ENCODE measurements at regions not wholly inside any gene's neighbourhood (a gene's known extent, or its start where the extent isn't known, plus 50 kb on each side); places are given as distances from the start of the nearest gene placed in this dataset.

GRCh38 chr2:83941886-83942285 is 517.2 kb downstream of the SUCLG1 start:
- Histone ChIP-seq H3K9me3 (ENCODE audit: insufficient read depth, low read depth, low read length) (no peaks in the 10 kb centered on the region), H3K9ac (ENCODE audit: low read depth, low read length) (no peak overlapping the region), H3K27me3 (ENCODE audit: insufficient read depth, low read length) (no peaks in the 10 kb centered on the region), H3K27ac (ENCODE audit: low read depth, low read length) (no peak overlapping the region), H3K4me1 (ENCODE audit: insufficient read depth, low read length) (peaks cover 20% of the 10 kb centered on the region), H3K4me3 (ENCODE audit: low read length) (no peak overlapping the region), H3K36me3 (ENCODE audit: insufficient read depth, low read length) (no peaks in the 10 kb centered on the region)
- 95% methylated on average over 5 of the region's 5 CpGs for WGBS

DNA sequence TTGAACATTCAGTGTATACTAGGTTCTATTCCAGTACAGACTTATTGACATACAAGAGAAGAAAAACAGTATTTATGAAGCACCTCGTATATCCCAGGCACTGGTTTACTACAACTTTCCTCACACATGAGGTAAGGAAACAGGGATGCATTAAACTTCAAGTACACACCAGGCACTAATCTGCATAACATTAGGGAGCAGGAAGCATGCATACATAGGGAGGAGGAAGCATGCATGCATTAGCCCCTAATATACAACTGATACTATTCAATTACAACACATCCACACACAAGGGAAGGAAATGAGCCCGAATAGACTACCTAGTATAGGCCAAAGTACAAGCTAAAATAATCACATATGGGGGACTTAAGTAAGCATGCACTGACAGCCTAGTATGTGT is 525.3 kb downstream of the SUCLG1 start:
- peaks cover 20% of the 10 kb centered on the region for H3K4me1 ChIP-seq (ENCODE audit: insufficient read depth, low read length)
- H3K27ac ChIP-seq (ENCODE audit: low read depth, low read length): no peak overlapping the region
- no peaks in the 10 kb centered on the region for H3K27me3 ChIP-seq (ENCODE audit: insufficient read depth, low read length)
- H3K36me3 ChIP-seq (ENCODE audit: insufficient read depth, low read length): no peaks in the 10 kb centered on the region
- no peak overlapping the region for H3K4me3 ChIP-seq (ENCODE audit: low read length)
- H3K9me3 ChIP-seq (ENCODE audit: insufficient read depth, low read depth, low read length): no peaks in the 10 kb centered on the region
- H3K9ac ChIP-seq (ENCODE audit: low read depth, low read length): no peak overlapping the region
- WGBS: 55% methylated on average over 1 of the region's 2 CpGs

GRCh38 chr2:83923531-83923930 is 535.5 kb downstream of the SUCLG1 start:
- 90% methylated on average over 2 of the region's 2 CpGs for WGBS
- H3K9me3 ChIP-seq (ENCODE audit: insufficient read depth, low read depth, low read length): 0 out of 2 replicates have a peak, but pooled peaks cover 3% of the 10 kb centered on the region
- H3K27ac ChIP-seq (ENCODE audit: low read depth, low read length): no peak overlapping the region
- no peaks in the 10 kb centered on the region for H3K4me1 ChIP-seq (ENCODE audit: insufficient read depth, low read length)
- H3K4me3 ChIP-seq (ENCODE audit: low read length): no peak overlapping the region
- H3K36me3 ChIP-seq (ENCODE audit: insufficient read depth, low read length): no peaks in the 10 kb centered on the region
- H3K27me3 ChIP-seq (ENCODE audit: insufficient read depth, low read length): no peaks in the 10 kb centered on the region
- H3K9ac ChIP-seq (ENCODE audit: low read depth, low read length): no peak overlapping the region

DNA sequence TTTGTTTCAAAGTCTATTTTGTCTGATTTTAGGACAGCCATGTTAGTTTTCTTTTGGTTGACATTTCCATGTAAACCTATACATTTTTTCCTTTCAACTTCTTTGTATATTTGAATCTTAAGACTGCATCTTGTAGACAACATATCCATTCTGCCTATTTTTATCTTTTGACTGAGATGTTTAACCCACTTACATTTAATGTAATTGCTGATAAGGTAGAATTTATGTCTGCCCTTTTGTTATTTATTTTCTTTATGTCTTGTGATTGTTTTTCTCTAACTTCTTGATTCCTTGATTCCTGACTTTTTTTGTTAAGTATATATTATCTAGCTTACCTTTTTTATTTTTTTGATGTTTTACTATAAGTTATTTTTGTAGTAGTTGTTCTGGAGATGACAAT is 542.5 kb downstream of the SUCLG1 start:
- Histone ChIP-seq H3K4me3 (ENCODE audit: low read length) (no peak overlapping the region), H3K36me3 (ENCODE audit: insufficient read depth, low read length) (no peaks in the 10 kb centered on the region)

GRCh38 chr2:83915381-83915780 is 543.7 kb downstream of the SUCLG1 start:
- Histone ChIP-seq H3K9me3 (ENCODE audit: insufficient read depth, low read depth, low read length) (0 out of 2 replicates have a peak, but pooled peaks cover 3% of the 10 kb centered on the region), H3K27me3 (ENCODE audit: insufficient read depth, low read length) (no peaks in the 10 kb centered on the region)

More for the DNA sequence above, 542.5 kb downstream of the SUCLG1 start:
- Histone ChIP-seq H3K27me3 (ENCODE audit: insufficient read depth, low read length) (no peaks in the 10 kb centered on the region), H3K4me1 (ENCODE audit: insufficient read depth, low read length) (no peaks in the 10 kb centered on the region), H3K9ac (ENCODE audit: low read depth, low read length) (no peak overlapping the region), H3K27ac (ENCODE audit: low read depth, low read length) (no peak overlapping the region), H3K9me3 (ENCODE audit: insufficient read depth, low read depth, low read length) (0 out of 2 replicates have a peak, but pooled peaks cover 5% of the 10 kb centered on the region)

DNA sequence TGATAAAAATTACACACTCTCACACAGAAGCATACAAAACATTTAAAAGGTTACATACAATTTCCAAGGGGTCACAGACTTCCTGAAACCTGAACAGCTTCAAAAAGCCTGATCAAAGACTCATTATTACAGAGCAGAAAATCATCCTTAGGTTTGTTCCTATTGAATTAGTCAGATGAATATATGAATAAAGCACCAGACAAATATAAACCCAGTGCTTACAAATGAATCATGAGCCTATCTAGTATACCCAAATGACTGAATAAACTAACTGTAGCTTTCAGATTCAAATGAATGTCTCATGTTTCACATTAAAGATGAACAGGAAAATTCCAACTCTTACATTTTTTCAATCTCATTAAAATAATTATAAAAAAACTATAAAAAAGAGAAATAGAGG is 550.3 kb downstream of the SUCLG1 start:
- Histone ChIP-seq H3K4me1 (ENCODE audit: insufficient read depth, low read length) (no peaks in the 10 kb centered on the region), H3K4me3 (ENCODE audit: low read length) (no peak overlapping the region), H3K36me3 (ENCODE audit: insufficient read depth, low read length) (no peaks in the 10 kb centered on the region), H3K27me3 (ENCODE audit: insufficient read depth, low read length) (no peaks in the 10 kb centered on the region), H3K9ac (ENCODE audit: low read depth, low read length) (no peak overlapping the region), H3K27ac (ENCODE audit: low read depth, low read length) (no peak overlapping the region), H3K9me3 (ENCODE audit: insufficient read depth, low read depth, low read length) (0 out of 2 replicates have a peak, but pooled peaks cover 4% of the 10 kb centered on the region)

More at GRCh38 chr2:83915381-83915780, 543.7 kb downstream of the SUCLG1 start:
- H3K27ac ChIP-seq (ENCODE audit: low read depth, low read length): no peak overlapping the region
- H3K9ac ChIP-seq (ENCODE audit: low read depth, low read length): no peak overlapping the region
- no peaks in the 10 kb centered on the region for H3K36me3 ChIP-seq (ENCODE audit: insufficient read depth, low read length)
- H3K4me1 ChIP-seq (ENCODE audit: insufficient read depth, low read length): no peaks in the 10 kb centered on the region
- no peak overlapping the region for H3K4me3 ChIP-seq (ENCODE audit: low read length)

- Histone ChIP-seq H3K4me1 (ENCODE audit: insufficient read depth, low read length) (no peaks in the 10 kb centered on the region), H3K9me3 (ENCODE audit: insufficient read depth, low read depth, low read length) (no peaks in the 10 kb centered on the region), H3K27ac (ENCODE audit: low read depth, low read length) (no peak overlapping the region), H3K9ac (ENCODE audit: low read depth, low read length) (no peak overlapping the region), H3K27me3 (ENCODE audit: insufficient read depth, low read length) (no peaks in the 10 kb centered on the region), H3K36me3 (ENCODE audit: insufficient read depth, low read length) (no peaks in the 10 kb centered on the region), H3K4me3 (ENCODE audit: low read length) (no peak overlapping the region)
- WGBS: 95% methylated on average over 3 of the region's 3 CpGs
Observed at GRCh38 chr2:83901317-83901716, 557.8 kb downstream of the SUCLG1 start.

DNA sequence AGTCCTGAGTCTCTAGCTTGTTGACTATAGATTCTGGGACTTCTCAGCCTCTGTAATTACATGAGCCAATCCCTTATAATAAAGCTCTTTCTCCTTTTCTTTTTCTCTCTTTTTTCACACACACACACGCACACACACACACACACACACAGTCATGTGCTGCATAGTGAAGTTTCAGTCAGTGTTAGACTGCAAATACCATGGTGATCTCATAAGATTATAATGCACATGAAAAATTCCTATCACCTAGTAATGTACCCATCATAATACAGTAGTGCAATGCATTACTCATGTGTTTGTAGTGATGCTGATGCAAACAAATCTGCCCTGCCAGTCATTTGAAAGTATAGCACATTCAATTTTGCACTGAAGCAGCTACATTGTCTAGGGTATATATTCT is 558.2 kb downstream of the SUCLG1 start:
- H3K27ac ChIP-seq (ENCODE audit: low read depth, low read length): no peak overlapping the region
- H3K9me3 ChIP-seq (ENCODE audit: insufficient read depth, low read depth, low read length): no peaks in the 10 kb centered on the region
- no peaks in the 10 kb centered on the region for H3K27me3 ChIP-seq (ENCODE audit: insufficient read depth, low read length)
- no peak overlapping the region for H3K9ac ChIP-seq (ENCODE audit: low read depth, low read length)
- WGBS: 90% methylated on average over 1 of the region's 1 CpG
- H3K36me3 ChIP-seq (ENCODE audit: insufficient read depth, low read length): no peaks in the 10 kb centered on the region
- no peak overlapping the region for H3K4me3 ChIP-seq (ENCODE audit: low read length)
- peaks cover 4% of the 10 kb centered on the region for H3K4me1 ChIP-seq (ENCODE audit: insufficient read depth, low read length)

DNA sequence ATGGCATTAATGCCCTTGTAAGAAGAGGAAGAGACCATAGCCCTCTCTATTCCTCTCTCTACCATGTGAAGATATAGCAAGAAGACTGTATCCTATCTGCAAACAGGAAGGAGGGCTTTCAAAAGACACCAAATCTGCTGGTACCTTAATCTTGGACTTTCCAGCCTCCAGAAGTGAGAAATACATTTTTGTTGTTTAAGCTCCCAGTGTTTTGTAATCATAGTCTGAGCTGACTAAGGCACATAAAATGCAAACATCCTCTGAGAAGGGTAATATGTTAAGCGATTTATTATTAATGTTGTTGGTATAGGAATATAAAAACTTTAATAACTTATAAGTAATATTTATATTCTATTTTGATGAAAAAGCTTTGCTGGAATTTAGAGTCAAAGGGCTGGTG is 559.8 kb downstream of the SUCLG1 start:
- no peaks in the 10 kb centered on the region for H3K9me3 ChIP-seq (ENCODE audit: insufficient read depth, low read depth, low read length)
- no peaks in the 10 kb centered on the region for H3K36me3 ChIP-seq (ENCODE audit: insufficient read depth, low read length)
- peaks cover 15% of the 10 kb centered on the region for H3K4me1 ChIP-seq (ENCODE audit: insufficient read depth, low read length)
- H3K4me3 ChIP-seq (ENCODE audit: low read length): no peak overlapping the region
- no CpG with 5 or more reads among the region's 1 CpG for WGBS
- H3K27me3 ChIP-seq (ENCODE audit: insufficient read depth, low read length): no peaks in the 10 kb centered on the region
- no peak overlapping the region for H3K9ac ChIP-seq (ENCODE audit: low read depth, low read length)
- no peak overlapping the region for H3K27ac ChIP-seq (ENCODE audit: low read depth, low read length)

DNA sequence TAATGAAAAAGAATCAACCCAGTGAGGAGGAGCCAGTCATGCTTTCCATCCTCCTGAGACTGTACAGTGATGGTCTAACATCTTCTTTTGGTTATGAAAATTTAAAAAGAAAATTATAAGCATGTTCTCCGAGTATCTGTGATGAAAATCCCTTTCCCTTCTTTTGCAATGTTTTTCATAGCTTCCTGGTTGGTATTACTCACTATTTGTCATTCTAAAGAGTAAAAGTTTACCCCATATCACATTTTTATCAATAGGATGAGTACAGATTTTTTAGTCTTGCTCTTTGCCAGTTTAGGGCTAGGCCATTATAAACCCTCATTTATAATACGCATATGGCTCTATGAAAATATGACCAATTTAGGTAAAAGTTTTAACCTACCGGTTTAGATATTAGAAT is 564.1 kb downstream of the SUCLG1 start:
- H3K9ac ChIP-seq (ENCODE audit: low read depth, low read length): no peak overlapping the region
- H3K27ac ChIP-seq (ENCODE audit: low read depth, low read length): no peak overlapping the region
- H3K36me3 ChIP-seq (ENCODE audit: insufficient read depth, low read length): no peaks in the 10 kb centered on the region
- no peaks in the 10 kb centered on the region for H3K9me3 ChIP-seq (ENCODE audit: insufficient read depth, low read depth, low read length)
- WGBS: 80% methylated on average over 1 of the region's 3 CpGs
- no peaks in the 10 kb centered on the region for H3K27me3 ChIP-seq (ENCODE audit: insufficient read depth, low read length)
- H3K4me1 ChIP-seq (ENCODE audit: insufficient read depth, low read length): peaks cover 15% of the 10 kb centered on the region
- no peak overlapping the region for H3K4me3 ChIP-seq (ENCODE audit: low read length)

DNA sequence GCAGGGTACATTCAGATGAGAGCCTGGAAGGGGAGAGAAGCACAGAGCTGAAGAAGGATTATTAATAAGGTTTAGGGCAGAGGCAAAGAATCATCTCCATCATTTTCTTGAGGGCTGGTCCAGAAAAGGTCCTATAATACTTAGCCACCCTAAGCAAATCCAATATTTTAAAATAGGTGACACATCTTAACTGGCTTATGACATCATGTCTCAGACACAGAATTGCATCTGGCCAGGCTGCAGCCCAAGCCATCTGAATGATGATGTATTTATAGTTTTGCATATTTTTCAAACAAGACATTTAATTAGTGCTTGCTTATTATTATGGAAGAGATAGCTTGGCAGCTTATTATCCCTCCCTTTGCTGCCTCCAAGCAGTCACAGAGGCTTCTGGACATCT is 571.3 kb downstream of the SUCLG1 start:
- H3K9ac ChIP-seq (ENCODE audit: low read depth, low read length): no peak overlapping the region
- no peak overlapping the region for H3K4me3 ChIP-seq (ENCODE audit: low read length)
- H3K36me3 ChIP-seq (ENCODE audit: insufficient read depth, low read length): no peaks in the 10 kb centered on the region
- peaks cover 11% of the 10 kb centered on the region for H3K4me1 ChIP-seq (ENCODE audit: insufficient read depth, low read length)
- H3K27me3 ChIP-seq (ENCODE audit: insufficient read depth, low read length): no peaks in the 10 kb centered on the region
- no peaks in the 10 kb centered on the region for H3K9me3 ChIP-seq (ENCODE audit: insufficient read depth, low read depth, low read length)
- H3K27ac ChIP-seq (ENCODE audit: low read depth, low read length): no peak overlapping the region

DNA sequence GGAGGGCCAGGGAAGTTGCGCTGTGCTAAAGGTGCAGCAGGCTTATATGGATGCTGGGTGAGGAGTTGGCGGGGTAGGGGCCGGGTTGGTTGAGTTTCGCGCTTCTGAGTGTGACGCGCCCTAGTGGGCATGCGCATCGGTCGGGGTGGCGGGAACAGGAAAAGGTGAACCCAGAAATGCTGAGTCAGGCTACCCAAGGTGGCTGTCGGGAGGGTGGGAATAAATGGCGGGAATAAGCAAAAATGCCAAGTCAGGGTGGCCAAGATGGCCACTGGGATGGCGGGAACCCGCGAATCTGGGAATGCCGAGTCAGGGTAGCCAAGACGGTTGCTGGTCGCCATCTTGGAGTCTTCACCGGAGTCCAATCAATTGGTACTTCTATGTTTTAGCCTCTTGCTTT is 580.0 kb downstream of the SUCLG1 start:
- Histone ChIP-seq H3K9me3 (ENCODE audit: insufficient read depth, low read depth, low read length) (peaks cover 21% of the 10 kb centered on the region), H3K27ac (ENCODE audit: low read depth, low read length) (no peak overlapping the region), H3K27me3 (ENCODE audit: insufficient read depth, low read length) (no peaks in the 10 kb centered on the region), H3K9ac (ENCODE audit: low read depth, low read length) (no peak overlapping the region), H3K4me1 (ENCODE audit: insufficient read depth, low read length) (no peaks in the 10 kb centered on the region), H3K36me3 (ENCODE audit: insufficient read depth, low read length) (no peaks in the 10 kb centered on the region), H3K4me3 (ENCODE audit: low read length) (no peak overlapping the region)
- WGBS: 96% methylated on average over 20 of the region's 20 CpGs

Measured in HUES64 (cell line).